ENCODE measurements at regions not wholly inside any gene's neighbourhood (a gene's known extent, or its start where the extent isn't known, plus 50 kb on each side); places are given as distances from the start of the nearest gene placed in this dataset.

GRCh38 chr9:99399474-99399873 lies 177.4 kb downstream of the SEC61B start:
- no peak for DNase-seq (ENCODE audit: low spot score)

- DNase-seq (ENCODE audit: low spot score), result no peak
Measured at GRCh38 chr9:99400184-99400731, 178.2 kb downstream of the SEC61B start.

- DNase-seq (ENCODE audit: low spot score), result no peak
Measured at GRCh38 chr9:99401680-99402504, 179.8 kb downstream of the SEC61B start.

DNA sequence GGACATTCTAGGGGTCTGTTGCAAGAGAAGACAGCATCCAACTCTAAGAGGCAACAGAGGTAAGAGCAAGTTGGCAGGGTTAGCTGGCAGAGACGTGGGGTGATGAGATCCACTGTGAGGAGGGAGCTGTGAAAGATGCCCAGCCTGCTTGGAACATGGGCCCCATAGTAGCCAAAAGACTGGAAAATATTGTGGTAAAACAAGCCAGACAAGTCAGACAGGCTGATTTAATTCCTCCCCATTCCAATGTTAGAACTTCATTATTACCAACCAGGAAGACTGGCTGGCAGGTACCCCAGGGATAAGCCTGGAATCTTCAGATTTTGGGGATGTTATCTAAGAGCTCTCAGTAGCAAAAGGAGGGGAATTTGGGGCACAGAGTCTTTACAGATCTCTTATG lies 181.3 kb downstream of the SEC61B start:
- DNase-seq (ENCODE audit: low spot score), result no peak

DNA sequence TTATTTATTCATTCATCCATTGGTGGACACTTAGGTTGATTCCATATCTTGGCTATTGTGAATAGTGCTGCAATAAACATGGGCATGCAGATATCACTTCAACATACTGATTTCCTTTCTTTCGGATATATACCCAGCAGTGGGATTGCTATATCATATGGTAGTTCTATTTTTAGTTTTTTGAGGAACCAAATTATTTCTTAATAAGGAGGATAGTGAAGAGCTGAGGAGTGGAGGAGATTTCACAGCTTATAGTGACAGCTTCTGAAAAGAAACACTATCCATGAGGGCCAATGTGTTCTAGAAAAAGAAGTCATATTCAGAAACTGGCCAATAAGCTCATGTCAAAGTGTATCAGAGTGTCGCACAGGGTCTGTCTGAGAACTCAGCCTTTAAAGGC lies 183.3 kb downstream of the SEC61B start:
- no peak for DNase-seq (ENCODE audit: low spot score)

GRCh38 chr9:99406939-99407338 lies 184.9 kb downstream of the SEC61B start:
- no peak for DNase-seq (ENCODE audit: low spot score)

DNA sequence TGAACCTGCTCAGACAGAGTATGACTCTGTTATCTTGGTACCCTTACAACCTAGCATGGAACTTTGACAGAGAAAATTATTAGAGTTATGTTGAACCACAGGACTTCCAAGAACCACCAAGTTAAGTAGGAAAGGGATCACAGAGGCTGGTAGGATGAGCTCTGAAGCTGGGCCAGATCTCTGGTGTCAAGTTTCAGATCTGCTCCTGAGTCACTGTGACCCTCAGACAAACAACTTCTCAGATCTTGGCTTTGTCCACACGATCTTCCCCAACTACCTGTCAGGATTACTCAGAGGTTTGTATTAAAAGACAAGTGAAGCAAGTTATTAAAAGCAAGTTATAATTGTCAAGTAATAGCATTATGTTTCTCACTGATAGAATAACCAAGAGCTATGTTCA lies 189.0 kb downstream of the SEC61B start:
- DNase-seq (ENCODE audit: low spot score), result no peak

DNA sequence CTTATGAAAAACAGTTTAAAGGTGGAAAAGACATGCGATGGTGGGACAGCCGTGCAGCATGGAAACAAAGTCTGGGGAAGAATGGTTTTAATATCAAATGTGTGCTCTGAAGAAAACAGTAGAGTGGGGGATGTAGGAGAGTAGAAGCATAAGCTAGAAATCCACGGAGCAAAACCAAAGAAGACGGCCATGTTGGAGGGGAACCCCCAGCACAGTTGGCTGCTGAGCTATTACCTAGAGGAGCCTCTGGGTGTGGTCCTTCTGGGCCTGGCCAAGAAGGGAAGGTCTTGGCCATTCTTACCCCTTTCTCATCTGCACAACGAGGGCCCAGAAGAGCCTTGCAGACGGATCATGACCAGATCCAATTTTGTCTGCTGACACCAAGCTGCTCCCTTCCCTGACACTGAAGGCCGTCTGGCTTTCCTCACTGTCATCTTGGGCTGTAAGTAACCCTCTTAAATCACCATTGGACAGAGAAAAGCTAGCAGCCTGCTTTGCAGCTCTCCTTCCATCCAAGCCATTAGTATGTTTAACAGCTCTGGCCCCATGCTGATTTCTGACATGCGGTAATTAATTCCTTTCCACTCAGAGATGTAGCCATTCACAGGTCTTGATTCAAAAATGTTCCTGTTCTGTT lies 189.5 kb downstream of the SEC61B start:
- DNase-seq (ENCODE audit: low spot score), result no peak

- DNase-seq (ENCODE audit: low spot score), result no peak
Measured at GRCh38 chr9:99412606-99413005, 190.5 kb downstream of the SEC61B start.

DNA sequence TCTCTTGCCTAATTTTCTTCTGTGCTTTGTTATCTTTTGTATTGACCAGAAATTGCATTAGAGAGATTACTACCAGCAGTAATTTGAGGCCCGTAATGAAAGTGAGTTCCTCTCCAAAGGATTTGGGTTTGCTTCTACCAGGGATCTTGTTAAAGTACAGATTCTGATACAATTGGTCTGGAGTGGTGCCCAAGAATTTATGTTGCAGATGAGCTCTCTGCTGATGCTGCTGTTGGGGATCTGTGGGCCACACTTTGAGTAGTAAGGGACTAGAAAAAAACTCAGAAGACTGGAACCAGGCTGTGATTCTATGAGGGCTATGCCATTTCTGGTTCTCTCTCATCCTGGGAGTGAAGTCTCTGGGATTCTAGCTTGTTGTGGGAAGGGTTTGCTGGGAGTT lies 192.2 kb downstream of the SEC61B start:
- no peak for DNase-seq (ENCODE audit: low spot score)

GRCh38 chr9:99415606-99416005 lies 193.5 kb downstream of the SEC61B start:
- no peak for DNase-seq (ENCODE audit: low spot score)

DNA sequence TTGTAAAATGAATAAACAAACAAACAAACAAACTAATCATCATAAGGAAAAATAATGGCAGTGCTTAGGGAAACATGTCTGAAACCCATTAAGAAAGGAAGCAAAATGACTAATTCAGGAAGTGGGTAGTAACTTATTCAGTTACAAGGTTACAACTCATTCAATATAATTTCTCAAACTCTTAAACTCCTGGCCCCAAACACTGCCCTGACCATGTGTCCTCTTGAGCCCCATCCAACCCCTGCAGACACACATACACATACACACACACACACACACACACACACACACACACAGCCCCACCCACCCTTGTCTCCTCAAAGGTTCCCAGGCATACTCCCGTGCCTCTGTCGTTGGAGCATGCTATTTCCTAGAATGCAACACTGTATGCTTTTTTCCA lies 193.9 kb downstream of the SEC61B start:
- peak; percentile 15 for DNase-seq (ENCODE audit: low spot score)

GRCh38 chr9:99419070-99419469 lies 197.0 kb downstream of the SEC61B start:
- DNase-seq (ENCODE audit: low spot score), result no peak

DNA sequence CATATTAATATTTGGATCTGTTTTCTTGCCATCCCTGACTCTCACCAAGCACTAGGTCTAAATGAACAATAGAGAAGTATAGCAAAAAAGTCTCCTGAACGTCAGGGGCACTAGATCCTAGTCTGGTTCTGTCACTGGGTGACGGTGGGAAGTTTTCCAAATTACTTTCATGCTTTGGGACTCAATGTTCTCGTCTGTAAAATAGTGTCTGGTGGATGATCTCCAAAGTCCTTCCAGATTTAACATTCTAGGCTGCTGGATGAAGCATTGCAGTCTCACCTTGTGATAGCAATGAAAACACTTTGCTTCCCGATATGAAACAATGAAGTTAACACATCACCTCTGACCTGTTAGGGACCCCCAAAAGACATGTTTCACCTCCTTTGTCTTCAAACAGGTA lies 199.3 kb downstream of the SEC61B start:
- DNase-seq (ENCODE audit: low spot score), result no peak

DNA sequence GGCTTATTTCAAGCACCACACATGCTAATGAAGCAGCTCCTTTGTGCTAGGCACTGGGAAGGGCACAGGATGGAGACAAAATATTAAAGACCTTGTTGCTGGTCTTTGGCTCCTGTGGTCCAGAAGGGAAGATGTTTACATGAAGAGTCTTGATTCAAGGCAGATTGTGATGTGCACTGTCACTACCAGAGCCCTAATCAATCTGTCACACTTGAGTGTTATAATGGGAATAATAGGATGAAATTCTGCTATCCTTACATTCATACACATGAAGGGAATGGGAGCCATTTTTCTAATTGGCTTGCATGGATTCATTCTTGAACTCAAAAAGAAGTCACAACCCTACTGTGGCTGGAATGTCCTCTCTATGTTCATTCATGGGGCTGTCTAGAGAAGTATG lies 203.0 kb downstream of the SEC61B start:
- no peak for DNase-seq (ENCODE audit: low spot score)

DNA sequence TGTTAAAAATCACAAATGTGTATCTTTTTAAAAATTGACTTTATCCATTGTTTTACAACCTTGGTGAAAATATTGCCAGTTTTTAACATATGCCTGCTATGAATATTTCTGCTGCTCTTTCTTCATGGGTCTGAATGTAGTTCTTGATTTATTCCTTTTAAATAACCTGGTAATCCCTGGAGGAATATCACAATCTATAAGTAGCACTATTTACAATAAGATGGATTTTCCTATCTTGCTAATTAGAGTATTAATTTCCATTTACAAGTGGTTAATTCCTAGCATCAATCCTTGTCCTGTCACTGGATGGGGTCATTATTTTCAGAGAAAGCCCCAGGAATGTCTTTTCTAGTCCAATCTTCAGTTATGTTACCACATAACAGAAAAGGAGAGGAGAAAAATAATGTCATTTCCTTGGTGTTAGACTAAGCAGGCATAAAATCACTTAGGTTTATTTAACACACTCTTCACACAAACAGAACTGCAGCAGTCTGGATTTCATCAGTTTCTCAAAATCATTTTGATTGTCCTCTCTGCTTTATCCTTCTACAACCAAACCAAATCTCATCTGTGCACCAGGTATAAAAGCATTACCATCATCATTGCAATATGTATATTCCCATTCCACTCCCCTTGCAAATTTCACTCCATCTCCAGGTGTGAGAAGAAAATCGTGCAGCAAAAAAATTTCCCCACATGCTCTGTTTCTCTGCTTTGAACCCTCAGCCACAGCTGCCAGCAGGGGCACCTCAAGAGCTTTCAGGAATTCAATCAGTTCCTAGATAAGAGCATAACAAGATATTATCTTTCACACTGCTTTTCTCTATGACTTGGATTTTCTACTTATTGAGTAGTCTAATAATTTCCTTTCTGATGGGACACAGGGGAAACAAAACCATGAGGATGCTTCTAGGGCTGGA lies 204.1 kb downstream of the SEC61B start:
- DNase-seq (ENCODE audit: low spot score), result no peak

DNA sequence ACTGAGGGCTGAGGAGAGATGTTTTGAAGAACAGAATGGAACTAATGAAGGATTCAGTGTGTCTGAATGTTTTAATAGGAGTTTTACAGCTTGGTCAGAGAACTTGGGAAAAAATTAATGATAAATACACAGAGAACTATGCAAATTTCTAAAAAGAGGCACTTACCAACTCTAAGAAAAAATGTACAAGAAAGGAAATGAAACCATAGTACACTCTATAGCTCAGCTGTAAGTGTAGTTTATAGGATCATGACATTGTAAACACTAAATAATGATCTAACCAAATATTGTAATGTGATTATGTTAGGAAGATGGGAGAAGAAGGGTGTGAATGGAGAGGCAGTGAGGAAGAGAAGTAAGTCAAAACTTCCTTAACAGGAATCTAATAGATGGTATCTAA lies 205.2 kb downstream of the SEC61B start:
- DNase-seq (ENCODE audit: low spot score), result no peak

DNA sequence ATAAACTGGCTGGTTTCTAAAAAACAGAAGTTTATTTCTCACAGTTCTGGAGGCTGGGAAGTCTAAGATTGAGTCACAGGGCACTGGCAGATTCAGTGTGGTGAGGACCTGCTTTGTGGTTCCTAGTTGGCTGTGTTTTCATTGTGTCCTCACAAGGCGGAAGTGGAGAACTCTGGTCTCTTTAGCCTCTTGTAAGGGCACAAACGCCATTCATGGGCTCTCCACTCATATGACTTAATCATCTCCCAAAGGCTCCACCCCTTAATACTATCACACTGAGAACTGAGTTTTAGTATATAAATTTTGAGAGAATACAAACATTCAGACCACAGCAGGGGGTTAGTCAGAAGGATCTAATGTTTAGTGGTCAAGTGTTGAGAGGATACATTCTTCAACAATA lies 208.2 kb downstream of the SEC61B start:
- DNase-seq (ENCODE audit: low spot score), result no peak

GRCh38 chr9:99431103-99431502 lies 209.0 kb downstream of the SEC61B start:
- no peak for DNase-seq (ENCODE audit: low spot score)

DNA sequence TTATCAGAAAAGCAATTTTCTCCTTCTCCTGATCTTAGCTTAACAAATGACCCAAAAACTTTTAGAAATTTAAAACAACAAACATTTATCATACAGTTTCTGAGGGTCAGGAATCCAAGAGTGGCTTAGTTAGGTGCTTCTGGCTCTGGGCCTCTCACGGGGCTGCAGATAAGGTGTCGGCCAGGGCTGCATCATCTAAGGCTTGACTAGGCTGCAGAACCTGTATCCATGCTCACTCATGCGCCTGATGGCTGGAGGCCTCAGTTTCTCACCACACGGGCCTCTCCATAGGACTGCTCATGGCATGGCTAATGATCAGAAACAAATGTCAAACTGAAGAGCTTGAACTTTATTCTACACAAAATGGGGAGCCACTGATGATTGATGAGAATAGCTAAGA lies 210.0 kb downstream of the SEC61B start:
- DNase-seq (ENCODE audit: low spot score), result no peak

DNA sequence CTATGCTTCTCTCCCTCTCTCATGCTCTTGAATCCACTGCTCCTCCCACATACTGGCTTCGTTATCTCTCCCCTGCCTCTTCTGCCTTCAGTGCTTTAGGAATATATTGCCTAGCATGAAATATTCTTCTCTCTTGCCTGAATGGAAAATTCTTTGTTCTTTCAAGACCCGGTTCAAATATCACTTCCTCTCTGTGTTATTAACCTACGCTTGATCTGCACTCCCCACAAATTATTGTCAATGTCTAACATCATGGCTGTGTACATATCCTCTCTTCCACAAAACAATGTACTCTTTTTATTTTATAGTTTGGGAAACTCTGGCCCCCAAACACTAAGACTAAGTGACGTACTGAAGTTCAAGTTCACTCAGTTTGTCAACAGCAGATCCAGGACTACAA lies 211.0 kb downstream of the SEC61B start:
- no peak for DNase-seq (ENCODE audit: low spot score)

GRCh38 chr9:99433555-99433954 lies 211.5 kb downstream of the SEC61B start:
- DNase-seq (ENCODE audit: low spot score), result peak; percentile 83

Data from activated CD4-positive, alpha-beta T cell treated with anti-CD3 and anti-CD28 coated beads, Interleukin-2, Interleukin-4, amounts not matched to agents 100 ng/mL and 50 ng/mL, durations not matched to agents 16 hours and 8 hours (primary cell).